ENCODE measurements at regions not wholly inside any gene's neighbourhood (a gene's known extent, or its start where the extent isn't known, plus 50 kb on each side); places are given as distances from the start of the nearest gene placed in this dataset.

DNA sequence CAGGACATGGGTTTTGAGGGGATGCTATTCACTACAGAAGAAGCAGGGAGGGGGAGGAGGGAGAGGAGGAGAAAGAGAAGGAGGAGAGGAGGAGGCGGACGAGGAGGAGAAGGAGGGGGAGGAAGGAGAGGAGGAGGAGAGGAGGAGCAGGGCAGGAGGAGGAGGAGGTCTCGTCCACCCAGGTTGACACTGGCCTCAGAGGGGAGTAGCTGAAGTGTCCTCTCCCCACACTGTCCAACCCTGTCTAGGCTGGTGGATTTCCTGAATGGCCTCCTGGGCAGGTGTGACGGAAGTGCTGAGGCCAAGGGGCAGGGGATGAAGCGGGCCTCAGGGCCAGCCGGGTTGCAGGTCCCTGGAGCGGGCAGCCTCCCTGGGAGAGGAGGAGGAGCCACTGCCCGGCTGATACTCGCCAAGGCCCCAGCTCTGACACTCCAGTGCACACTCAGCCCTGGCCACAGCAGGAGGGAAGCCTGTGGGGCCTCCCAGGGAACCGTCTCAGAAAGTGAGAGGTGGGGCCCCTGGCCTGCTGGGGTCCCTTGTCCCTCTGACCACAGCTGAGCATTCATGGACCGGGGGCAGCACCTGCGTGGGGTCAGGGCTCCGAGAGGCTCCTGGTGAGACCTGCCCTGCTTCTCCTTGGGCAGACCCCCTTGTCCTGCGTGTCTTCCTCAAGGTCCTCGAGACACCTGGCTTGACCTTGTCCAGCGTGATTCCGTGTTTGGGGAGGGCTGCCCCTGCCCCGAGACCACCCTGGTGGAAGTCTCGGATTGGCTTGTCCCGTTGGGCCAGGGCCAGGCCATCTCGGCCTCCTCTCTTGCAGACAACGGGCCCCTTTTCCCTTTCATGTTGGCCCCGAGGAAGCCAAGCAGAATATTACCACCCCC, 200.6 kb upstream of the CIBAR2 start:
- no peak for DNase-seq

DNA sequence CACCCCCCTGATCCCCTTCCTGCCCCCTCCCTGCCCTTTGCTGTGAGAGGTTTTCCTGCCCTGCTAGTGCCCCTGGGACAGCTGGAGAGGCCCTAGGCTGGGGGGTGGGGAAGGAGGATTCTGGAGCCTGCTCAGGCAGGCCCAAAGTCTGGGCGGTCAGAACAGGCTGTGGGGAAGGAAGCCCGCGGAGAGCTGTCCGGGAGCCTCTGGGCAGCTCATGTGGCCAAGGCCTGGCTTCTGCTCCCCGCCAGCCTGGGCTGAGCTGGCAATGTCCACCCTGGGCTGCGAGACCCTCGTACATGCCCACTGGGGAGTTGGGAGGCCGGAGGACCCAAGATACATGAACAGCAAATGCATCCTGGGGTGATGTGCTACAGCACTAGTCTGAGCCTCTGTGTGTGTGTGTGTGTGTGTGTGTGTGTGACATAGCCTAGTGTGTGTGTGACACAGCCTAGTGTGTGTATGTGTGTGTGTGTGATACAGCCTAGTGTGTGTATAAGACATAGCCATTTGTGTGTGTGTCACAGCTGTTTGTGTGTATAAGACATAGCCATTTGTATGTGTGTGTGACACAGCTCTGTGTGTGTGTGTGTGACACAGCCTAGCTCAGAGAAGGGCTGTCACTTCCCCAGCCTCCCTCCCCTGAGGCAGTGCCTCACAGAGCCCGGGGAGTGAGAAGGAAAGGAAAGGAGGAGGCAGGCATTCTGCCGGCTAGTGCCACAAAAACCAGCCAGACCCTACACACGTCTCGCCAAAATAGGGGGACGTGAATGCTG, 201.4 kb upstream of the CIBAR2 start:
- no peak for DNase-seq

DNA sequence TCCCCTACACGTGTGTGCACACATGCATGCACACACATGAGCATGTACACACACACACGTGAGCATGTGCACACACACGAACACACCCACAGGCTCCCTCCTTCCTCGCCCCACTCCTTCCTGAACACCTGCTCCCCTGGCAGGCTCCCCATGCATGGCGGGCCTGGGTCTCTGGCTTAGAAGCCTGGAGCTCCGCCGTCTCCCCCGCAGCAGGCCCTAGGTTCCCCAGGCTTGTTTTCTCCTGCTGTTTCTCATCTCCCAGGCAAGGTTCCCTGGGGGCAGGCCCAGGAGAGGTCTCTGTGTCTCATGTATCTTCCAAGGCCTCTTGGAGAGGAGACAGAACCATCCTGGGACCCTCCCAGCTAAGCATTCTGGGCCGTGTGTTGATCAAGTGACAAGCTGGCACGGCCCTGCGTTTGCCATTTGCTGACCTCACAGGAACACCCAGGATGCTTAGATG, 202.3 kb upstream of the CIBAR2 start:
- DNase-seq = no peak

DNA sequence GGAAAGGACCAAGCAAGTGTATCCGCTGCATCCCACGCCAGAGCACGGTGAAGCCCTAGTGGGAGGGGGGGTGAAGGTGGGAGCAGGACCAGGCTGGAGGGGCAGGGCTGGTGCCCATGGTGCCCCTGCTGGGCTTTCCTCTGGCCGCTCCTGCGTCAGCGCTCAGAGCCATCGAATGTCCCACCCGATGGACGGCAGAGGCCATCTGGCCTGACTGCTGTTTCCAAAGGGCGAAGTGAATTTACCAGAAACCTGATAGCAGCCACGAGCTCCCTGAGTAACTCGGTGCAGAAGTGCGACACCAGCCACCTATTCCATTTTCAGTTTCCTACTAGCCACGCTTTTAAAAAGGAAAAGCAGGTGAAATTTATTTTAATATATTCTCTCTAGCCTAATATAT, 203.6 kb upstream of the CIBAR2 start:
- DNase-seq = no peak

DNA sequence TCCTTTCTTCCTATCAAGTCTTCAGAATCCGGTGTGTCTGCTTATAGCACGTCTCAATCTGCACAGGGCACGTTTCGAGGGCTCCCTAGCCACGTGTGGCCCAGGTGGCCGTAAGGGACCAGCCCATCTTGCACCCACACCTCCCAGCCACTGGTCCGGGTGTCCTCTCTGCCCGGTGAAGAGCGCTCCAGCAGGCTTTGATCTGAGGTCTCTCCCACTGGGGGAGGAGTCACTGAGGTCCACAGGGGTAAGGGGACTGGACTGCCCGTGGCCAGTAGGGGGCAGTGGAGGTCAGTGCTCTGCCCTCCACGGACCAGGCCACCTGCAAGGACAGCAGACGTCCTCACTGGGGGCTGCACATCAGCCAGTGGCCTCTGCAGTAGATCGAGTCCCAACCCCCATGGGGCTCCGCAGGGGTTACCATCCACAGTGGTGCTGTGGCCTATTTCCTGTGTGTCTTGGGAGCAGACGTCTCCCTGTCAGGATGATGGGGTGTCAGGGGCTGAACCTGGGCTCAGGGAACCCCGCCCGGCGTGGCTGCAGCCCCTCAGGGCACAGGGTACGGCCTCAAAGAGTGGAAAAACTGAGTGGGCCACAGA, 204.1 kb upstream of the CIBAR2 start:
- DNase-seq = peak; percentile 81

DNA sequence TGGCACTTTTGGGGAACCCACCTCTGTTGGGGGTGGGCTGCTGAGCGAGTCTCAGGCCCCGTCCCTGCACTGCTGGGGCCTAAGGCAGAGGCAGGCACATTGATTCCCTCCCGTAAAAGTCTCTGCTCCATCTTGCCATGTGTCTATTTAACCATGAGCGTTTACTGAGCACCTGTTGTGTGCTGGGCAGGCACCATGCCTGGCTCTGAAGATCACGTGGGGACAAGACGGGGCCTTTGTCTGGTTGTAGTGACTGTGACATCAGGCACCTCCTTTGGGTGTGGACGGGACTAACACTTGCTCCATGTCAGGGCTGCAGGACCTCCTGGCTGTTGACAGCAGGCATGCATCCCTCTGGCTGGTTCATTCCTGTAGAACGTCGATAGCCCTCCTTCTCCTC, 204.7 kb upstream of the CIBAR2 start:
- no peak for DNase-seq

DNA sequence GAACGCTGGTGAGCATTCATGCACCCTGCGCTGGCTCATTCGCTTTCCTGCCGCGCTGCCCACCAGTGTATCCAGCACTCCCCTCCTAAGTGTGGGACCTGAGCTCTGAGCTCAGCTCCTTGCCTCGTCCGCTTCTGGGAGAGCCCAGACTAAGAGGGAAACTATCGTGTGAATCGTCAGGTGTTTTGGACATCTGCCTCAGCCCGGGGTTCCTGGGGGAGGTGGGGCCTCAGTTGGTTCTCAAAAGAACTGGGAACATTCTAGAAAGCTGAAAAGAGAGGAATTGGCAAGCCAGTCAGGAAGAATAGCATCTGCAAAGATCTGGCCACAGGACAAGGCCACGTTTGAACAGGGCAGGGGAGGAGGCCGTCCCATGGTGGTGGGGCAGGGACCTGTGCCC, 205.4 kb upstream of the CIBAR2 start:
- DNase-seq = no peak

DNA sequence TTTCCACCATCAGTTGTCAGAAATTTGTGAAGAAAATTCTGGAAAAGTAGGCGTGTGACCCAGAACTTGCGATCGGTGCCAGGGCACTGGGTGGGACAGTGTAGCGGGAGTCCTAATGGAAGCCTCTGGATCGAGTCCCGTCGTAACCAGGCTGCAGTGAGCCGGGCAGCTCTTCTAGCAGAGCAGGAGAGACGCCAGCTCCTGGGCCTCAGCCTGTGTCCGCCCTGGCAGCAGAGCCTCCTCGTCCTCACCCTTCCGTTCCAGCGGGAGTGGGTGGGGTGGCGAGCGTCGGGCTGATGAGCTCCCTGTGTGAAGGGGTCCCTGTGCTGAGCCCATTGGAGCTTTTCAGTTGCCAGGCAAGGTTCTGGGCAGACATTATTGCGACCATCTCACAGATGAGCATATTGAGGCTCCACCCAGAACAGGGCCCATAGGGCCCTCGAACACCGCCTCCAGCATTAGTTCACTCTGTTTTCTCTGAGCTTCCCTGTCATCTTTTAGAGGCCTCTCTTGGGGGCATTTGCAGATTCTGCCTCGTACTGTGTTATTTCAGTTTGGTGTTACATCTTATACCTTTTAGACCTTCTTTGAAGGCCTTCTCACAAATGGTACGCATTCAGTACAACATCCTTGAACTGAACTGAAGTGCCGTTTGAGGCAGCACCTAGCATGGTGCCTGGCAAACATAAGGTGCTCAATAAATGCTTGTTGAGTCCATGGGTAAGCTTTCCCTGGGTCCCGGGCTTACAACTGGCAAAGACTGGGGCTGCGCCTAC, 207.1 kb upstream of the CIBAR2 start:
- no peak for DNase-seq

DNA sequence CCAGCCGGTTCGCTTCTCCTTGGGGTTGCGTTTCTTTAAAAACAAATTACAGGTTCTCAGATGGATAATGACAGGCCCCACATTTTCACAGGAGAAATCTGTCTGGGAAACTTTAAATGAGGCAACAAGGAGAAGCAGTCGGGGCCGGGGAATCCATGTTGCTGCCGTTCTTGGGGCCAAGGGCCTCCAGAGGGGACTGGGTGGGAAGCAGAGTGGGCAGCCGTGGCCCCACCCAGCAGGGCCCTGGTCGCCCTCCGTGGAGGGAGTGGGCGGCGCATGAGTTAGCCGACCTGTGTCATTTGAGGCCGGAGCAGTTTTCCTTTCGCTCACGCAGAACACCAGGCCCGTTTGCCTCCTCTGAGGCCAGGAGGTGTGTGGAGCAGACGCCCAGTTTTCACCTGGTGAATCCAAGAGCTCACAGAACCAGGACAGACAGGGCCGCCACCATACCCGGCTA, 207.7 kb upstream of the CIBAR2 start:
- no peak for DNase-seq

DNA sequence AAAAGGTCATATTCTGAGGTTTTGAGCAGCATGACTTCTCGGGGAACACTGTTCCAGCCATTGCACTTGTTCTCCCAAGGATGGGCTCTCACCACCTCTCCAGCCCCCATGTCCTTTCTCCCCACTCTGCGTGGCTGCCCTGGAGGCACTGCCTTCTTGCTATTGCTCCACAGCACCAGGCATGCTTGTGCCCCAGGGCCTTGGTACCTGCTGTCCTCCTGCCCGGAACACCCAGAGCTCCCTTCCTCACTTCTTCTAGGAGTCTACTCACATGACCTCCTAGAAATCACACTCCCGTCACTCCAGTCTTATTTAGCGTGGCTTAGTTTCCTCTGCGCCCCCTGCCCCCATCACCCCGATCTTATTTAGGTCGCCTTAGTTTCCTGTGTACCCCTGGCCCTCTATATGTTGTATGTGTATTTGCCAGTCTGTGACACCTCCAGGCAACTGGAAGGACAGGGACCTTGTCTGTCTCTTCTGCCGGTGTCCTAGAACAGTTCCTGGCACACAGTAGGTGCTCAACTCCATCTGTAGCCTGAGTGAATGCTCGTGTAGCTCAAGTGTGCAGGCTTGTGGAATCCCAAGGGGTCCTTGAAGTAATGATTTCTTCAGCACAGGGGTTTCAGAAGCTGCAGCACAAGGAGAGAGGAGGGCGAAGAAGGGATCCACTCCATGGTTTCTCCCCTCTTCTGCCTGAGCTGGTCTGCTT, 208.6 kb upstream of the CIBAR2 start:
- no peak for DNase-seq

DNA sequence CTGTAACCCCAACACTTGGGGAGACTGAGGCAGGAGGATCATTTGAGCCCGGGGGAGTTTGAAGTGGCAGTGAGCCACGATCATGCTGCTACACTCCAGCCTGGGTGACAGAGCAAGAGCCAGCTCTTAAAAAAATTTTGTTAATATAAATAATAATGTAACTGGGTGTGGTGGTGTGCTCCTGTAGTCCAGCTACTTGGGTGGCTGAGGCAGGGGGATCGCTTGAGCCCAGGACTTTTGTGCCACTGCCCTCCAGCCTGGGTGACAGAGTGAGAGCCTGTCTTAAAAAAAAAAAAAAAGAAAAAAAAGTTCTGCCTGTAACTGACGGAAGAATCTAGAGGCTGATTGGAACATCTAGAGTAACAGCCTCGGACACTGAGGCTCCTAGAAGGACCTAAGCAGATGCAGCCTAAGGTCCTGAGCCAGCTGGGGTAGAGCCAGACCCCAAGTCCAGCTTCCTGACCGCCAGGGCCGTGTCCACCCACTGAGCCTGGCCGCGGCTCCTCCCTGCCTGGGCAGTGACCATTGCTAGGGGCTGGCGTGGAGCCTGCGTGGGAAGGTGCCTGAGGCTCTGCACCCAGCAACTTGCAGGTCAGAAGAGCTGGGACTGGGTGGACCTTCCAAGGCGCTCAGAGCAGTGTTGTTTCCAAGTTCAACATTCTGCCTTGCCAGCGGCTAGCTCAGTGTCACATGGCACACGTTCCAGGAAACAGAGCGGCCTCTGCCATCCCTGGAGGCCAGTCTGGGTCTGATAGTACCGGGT, 209.4 kb upstream of the CIBAR2 start:
- DNase-seq = peak; percentile 56

DNA sequence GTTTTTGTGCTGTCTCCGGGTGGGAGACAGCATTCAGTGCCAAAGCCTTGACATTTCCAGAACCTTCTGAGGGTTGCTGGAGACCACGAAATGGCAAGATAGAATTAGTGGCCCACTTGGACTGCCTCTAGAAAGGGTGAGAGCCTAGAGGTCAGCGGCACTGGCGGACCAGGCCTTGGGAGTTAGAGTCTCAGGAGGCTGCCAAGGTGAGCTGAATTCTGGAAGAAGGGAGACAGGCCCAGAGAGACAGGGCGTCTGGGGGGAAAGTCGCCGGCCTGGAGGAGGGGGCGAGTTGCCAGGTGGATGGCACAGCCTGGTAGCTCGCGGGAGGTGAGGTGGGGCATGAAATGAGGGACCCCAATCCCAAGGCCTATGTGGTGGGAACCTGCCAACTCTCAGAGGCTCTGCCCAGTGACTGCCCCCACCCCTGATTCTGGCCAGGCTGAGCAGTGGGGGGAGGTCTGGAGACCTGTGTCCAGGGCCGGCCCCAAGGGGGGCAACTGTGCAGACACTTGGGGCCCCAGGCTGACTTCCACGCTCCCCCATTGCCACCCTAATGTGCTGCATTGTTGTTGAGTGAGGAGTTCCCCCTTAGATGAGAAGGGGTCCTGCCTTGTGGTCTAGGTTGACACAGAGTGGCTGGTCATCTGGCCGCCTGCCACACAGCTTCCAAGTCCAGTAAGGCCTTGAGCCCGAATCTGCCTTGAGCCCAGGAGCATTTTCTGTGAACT, 211.1 kb upstream of the CIBAR2 start:
- no peak for DNase-seq

DNA sequence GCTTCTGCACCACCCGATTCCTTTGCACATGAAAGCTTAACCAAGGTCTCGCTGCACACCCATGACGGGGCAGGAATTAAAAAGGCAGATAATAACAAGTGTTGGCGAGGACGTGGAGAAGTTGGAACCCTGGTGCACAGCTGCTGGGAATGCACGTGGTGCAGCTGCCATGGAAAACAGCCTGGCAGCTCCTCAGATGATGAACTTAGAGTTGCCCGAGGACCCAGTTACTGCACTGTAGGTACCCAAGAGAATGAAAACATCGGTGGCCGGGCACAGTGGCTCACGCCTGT, 211.6 kb upstream of the CIBAR2 start:
- no peak for DNase-seq

DNA sequence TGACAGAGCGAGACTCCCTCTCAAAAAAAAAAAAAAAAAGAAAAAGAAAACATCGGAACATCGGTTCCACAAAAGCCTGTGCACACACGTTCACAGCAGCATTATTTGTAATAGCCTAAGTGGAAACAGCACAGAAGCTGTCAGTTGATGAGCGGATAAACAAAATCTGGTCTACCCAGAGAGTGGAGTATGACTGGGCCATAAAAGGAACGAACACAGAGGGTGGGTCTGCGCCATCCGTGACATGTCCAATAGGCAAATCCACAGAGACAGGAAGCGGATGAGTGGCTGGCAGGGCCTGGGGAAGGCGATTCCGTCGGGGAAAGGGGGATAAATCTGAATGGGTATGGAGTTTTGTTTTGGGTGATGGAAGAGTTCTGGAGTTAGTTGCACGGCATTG, 212.2 kb upstream of the CIBAR2 start:
- DNase-seq = no peak

DNA sequence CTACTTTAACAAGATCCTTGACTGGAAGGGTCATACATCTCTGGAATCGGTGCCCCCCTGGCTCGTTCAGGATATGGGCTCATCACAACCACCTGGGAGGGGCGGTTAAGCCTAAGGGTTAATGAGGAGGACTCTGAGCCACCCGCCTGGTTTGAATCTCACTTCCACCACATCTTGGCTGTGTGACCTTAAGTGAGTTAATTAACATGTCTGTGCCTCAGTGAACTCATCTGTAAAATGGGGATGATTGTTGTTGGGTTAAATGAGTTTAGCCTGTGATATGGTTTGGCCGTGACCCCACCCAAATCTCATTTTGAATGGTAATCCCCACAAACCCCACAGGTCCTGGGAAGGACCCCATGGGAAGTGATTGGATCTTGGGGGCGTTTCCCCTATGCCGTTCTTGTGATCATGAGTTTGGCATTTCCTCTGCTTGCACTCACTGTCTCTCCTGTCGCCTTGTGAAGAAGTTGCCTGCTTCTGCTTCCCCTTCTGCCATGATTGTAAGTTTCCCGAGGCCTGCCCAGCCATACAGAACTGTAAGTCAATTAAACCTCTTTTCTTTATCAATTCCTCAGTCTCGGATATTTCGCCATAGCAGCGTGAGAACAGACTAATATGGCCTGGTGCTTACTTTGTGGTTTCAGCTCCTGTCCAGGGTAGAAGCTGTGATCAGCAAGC, 214.0 kb upstream of the CIBAR2 start:
- DNase-seq = no peak

DNA sequence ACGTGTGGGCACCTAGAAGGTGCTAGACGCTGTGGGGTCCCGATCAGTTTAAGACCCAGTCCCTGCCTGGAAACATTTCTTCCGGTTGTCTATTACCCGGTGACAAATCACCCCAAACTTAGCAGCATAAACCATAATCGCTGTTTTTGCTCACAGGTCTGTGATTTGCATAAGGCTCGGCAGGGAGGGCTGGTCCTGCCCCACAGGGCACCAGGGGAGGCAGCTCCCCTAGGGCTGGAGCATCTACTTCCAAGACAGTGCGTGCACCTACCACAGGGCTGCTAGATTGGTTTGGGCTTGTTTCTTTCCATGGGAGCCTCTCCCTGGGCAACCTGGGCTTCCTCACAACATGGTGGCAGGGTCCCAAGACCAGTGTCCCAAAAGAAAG, 214.5 kb upstream of the CIBAR2 start:
- DNase-seq = no peak

DNA sequence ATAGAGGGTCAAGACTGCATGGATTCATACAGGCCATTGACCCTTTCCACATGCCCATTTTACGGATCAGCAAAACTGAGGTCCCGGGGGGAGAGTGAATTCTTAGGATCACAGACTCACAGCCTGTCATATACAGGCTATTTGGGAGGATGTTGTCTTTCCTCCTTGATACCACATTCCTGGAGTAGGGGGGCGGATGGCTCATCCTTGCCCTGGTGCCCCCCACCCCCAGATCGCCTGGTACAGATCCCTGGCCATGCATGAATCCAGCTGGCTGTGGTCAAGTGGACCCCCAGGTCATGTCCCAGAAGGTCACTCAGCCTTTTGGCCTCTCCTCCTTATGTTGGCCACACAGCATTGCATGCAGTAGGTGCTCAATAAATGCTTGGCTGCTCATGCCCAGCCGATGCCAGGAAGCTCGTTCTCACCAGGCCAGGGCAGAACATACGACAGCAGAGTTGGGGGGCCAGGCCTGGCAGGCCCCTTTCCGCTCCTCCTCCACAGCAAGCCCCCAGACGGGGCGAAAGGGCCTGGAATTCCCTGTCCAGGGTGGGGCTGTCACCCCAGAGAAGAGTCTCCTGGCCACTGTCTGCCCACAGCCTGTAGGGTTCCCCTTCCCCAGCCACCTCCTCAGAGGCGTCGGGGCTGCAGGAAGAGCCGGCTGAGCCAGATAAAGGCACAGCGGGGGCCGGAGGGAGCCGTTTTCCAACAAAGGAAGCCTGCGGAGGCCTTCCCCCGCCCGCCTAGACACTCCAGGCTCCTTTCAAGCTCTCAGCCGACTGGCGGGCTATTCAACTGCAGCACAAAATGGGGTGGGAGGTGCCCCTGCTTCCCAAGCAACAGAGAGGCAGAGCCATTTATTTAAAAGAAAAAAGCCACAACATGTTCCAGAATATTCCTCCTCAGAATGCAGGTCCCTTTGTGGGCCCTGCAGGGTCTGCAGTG, 215.7 kb upstream of the CIBAR2 start:
- DNase-seq = peak; percentile 62

DNA sequence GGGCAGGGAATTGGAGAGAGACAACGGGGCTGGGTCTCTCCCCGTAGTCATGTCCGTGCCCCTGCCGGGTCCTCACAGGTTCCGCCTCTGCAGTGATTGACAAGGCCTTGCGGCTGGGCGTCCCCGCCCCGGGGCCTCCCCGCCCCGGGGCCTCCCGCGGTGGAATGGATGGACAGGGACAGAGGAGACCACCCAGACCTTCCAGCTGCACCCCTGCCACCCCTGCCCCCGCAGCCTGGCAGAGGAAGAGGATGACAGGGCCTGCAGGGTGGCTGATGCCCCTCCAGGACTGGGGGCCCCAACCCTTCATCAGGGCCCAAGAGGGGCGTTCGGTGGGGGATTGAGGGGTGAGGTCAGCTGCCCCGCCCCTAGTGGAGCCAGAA, 216.4 kb upstream of the CIBAR2 start:
- DNase-seq = no peak

Measured in dermis blood vessel endothelial cell (primary cell).